ENCODE measurements at regions not wholly inside any gene's neighbourhood (a gene's known extent, or its start where the extent isn't known, plus 50 kb on each side); places are given as distances from the start of the nearest gene placed in this dataset.
"Not testable (repeated sequence)": the region's sequence is repeated elsewhere in the genome, so short reads cannot be mapped to it uniquely, and the experiment has no call there.

DNA sequence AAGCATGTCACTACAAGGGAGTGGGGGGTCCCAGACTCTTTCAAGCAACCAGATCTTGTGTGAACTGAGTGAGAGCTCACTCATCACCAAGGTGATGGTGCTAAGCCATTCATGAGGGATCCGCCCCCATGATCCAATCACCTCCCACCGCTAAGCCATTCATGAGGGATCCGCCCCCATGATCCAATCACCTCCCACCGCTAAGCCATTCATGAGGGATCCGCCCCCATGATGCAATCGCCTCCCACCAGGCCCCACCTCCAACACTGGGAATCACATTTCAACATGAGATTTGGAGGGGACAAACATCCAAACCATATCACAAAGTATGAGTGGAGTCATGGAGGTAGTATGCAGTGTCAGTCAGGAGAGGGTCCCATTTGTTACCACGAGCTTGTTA, 64.8 kb upstream of the PROKR2 start:
- DNase-seq: not testable (repeated sequence)

DNA sequence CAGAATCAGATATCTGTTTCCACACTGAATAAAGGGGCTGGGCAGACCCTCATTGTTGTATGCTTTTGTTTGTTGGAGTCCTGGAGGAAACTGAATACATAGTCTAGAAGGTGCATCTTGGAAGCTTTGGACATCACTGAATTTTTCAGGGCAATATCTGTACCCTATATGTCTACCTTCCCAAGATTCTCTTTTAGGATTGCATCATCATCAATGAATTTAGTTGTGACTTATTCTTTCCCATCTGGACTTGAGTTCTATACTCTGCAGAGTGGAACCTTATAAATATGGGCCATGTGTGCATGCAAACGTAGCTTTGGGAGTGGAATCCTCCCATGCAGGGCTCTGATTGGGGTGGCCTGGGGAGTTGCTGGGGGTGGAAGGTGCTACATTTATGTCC, 60.7 kb upstream of the PROKR2 start:
- DNase-seq: no peak

DNA sequence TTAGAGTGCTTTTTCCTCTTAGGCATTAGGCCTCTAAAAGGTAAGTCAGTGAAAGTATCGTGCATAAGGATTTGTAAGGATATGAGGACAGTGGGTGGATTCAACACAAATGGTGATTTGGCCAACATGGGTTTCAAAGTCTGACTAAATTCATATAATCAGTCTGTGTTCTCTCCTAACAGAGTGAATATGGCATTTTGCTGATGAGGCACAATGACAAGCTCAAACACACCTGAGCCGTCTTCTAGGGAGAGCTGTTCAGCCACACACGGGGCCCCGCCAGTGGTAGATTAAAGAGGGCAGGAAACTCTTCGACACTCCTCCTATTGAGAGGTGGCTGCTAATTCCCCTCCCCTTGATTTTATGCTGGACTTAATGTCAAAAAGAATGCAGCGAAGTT, 59.5 kb upstream of the PROKR2 start:
- no peak for DNase-seq

GRCh38 chr20:5374171-5374570, 57.4 kb upstream of the PROKR2 start:
- no peak for DNase-seq

GRCh38 chr20:5372371-5372770, 55.6 kb upstream of the PROKR2 start:
- no peak for DNase-seq

DNA sequence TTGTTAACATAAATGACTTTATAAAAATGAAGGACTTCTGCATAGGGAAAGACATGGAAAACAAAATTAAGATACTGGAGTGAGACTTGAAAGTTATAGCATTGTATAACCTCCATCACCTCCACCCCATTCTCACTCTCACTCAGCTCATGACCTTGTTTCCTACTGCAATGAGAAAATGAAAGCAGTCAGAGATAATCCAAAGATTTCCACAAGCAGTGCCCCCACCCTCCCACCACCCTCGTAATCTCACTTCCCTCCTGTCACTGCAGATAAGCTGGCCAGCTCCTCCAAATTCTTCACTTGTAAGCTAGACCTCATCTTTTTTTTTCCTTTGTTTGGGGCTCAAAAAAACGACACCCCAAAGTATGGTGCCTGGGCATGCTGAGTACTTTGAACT, 52.9 kb upstream of the PROKR2 start:
- DNase-seq: no peak

Data from CD4-positive, alpha-beta T cell treated with Interleukin-12 subunit alpha and Interleukin-12 subunit beta, for 1 hour (primary cell).